GM21360 (cell line): ENCODE measurements at regions not wholly inside any gene's neighbourhood (a gene's known extent, or its start where the extent isn't known, plus 50 kb on each side); places are given as distances from the start of the nearest gene placed in this dataset.
"Not testable (repeated sequence)": the region's sequence is repeated elsewhere in the genome, so short reads cannot be mapped to it uniquely, and the experiment has no call there.

Experiments
- ATAC-seq: cut with Tn5 transposase; IDR thresholded peaks from one replicate; pipeline ENCODE4 v1.9.1; 2021; ENCODE audit warnings: mild to moderate bottlenecking, moderate library complexity; ENCODE audit not compliant: unreplicated experiment

GRCh38 chr18:67144329-67144728 lies 372.2 kb downstream of the DSEL start:
- ATAC-seq, result no peak

DNA sequence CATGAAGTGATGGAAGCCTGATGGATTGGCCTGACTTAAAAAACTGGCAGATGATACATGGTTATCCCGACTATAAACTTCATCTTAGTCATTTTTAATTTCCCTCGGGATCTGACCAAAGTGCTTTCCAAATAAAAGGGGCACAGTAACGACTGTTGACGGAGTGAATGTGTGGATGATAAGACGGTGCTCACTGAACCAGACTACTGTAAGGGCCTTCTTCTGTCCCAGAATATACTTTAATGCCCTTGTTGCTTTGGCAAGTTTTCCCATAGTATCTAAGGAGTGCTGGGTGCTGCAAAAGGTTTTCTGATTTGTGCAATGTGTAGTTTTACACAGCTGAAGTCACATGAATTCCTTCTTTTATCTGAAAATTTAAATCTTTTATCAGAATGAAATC lies 373.5 kb downstream of the DSEL start:
- no peak for ATAC-seq

DNA sequence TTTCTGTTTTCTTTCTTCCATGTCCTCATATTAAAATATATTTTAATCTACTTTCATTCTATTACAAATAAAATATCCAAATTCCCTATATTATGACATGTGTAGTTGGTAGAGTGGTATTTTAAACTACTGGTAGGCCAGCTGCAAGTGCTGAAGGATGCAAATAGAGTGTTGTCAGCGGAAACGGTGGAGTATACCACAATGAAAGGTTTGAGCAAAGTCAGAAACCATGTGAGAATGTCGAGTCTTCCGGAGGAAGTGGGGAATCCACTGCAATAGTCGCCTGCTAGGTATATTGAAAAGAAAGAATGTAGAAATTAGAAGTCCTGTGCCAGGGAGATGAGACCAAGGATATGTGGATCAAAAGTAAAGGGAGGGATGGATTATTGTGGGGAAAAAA lies 373.9 kb downstream of the DSEL start:
- no peak for ATAC-seq

DNA sequence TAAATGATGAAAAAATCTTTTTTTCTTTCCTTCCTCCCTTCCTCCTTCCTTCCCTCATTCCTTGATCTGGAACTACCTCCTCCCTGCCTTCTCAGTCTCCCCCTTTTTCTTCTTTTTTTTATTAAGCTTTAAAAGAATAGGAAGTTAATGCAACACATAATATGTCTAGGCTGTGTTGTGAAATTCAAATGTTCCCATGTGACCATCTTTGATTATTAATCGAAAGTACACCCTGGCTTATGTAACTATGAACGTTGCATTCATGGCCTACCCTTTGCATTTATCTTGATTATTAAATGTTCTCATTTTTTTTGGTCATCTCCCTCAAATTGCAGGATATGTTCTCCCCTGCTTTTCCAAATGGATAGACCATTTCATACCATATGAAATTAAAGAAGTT lies 376.0 kb downstream of the DSEL start:
- no peak for ATAC-seq

DNA sequence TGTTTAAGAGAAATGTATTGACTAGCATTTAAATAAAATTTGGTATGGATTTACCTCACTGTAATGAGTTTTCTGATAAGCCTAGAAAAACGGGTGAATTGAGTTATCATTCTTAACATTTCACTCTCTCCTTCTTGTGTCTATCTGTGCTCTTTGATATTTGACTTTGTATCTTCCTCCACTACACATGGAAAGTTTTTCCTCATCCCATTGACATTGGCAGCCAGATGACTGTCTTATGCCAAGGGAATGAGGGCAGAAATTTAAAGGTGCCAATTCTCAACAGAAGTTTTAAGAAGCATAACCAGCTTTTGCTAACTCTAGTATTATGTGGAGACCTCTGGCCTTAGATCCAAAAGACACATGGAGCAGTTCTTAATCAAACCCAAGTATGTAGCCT lies 376.6 kb downstream of the DSEL start:
- ATAC-seq, result no peak

- no peak for ATAC-seq
Observed at GRCh38 chr18:67135981-67136380, 380.5 kb downstream of the DSEL start.

- ATAC-seq, result no peak
Observed at GRCh38 chr18:67134911-67135310, 381.6 kb downstream of the DSEL start.

DNA sequence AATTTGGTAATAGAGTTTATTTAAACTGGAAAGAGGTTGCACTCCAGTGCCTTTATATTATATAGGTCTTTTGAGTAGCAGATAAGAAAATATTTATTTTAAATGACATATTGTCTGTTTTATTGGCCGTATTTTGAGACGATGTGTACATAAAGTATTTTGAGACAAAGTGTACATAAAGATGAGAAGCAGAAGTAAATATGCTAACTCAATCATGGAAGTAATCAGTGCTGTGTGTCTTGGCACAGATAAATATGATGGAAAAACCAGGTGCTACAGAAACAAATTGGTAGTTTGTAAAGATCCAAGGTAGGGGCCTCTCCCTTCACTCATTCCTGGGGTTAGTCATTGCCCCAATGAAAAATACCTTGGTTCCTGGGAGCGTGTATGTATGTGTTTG lies 382.9 kb downstream of the DSEL start:
- no peak for ATAC-seq

- no peak for ATAC-seq
Observed at GRCh38 chr18:67132919-67133318, 383.6 kb downstream of the DSEL start.

- ATAC-seq, result no peak
Observed at GRCh38 chr18:67131498-67131897, 385.0 kb downstream of the DSEL start.

GRCh38 chr18:67126751-67127150 lies 389.8 kb downstream of the DSEL start:
- not testable (repeated sequence) for ATAC-seq

GRCh38 chr18:67123901-67124300 lies 392.6 kb downstream of the DSEL start:
- ATAC-seq, result no peak

- ATAC-seq, result no peak
Observed at GRCh38 chr18:67117804-67118203, 398.7 kb downstream of the DSEL start.

GRCh38 chr18:67109535-67109934 lies 407.0 kb downstream of the DSEL start:
- ATAC-seq, result no peak

GRCh38 chr18:67108894-67109293 lies 407.6 kb downstream of the DSEL start:
- no peak for ATAC-seq

- peak; percentile 91 for ATAC-seq
Observed at GRCh38 chr18:67104700-67105284, 411.7 kb downstream of the DSEL start.

DNA sequence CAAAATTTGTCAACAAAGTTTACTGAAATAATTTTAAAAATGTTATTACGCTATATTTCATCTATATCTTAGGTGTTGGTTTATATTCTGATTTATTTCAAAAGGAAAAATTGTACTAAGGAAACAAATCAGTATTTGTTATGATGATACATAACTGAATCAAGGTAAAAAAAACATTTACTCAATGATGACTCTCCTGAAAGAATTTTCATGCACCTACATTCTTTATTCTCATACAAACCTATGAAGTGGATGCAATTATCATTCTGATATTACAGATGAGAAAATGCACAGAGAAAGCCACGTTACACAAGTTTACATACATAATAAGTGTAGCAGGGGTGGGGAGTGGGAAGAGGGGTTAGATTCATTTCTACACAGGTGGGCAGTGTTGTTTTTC lies 422.4 kb downstream of the DSEL start:
- ATAC-seq, result no peak

DNA sequence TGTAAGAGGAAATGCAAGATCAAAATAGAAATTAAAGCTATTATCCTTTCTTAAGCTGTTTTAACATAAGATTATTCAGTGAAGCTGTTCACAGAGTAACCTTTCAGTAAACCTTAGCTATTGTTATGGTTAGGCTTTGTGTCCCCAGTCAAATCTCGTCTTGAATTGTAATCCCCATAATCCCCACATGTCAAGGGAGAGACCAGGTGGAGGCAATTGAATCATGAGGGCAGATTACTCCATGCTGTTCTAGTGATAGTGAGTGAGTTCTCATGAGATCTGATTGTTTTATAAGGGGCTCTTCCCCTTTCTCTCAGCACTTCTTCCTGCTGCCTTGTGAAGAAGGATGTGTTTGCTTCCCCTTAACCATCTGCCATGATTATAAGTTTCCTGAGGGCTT lies 424.4 kb downstream of the DSEL start:
- no peak for ATAC-seq

GRCh38 chr18:67081482-67082211 lies 434.9 kb downstream of the DSEL start:
- no peak for ATAC-seq

- no peak for ATAC-seq
Observed at GRCh38 chr18:67080601-67081000, 435.9 kb downstream of the DSEL start.

DNA sequence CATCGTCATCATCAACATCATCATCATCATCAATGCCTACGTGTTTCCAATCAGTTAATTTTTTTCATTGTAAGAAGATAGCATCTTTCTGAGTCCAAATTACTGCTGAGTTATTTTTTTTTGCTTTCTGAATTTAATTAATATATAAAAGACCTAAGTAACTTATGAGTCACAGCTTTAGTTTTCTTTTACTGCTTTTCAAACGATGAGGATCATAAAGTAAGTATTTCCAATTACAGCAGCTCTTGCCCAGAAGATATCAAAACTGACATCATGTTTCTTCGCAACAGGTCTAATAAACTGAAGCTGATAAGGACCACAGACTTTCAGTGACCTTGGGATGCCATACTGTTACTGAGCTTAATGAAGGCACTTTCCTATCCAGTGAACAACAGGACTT lies 442.2 kb downstream of the DSEL start:
- ATAC-seq, result no peak

DNA sequence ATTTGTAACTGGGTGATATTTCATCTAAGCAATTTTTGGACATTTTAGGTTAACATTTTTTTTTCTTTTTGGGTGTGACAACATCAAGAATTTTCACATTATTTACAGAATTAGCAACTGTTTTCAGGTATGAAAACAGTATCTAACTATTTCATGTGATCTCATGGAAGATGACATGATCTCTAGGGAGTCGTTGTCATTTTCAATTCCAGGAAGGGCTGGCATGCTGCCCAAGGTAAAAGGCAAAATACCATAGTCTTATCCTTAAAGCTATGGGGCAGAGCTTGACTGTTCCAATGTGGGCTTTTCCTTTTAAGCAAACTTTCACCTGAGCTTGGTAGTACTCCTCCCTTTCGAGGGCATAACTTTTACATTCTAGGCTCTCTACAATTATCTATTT lies 443.7 kb downstream of the DSEL start:
- ATAC-seq, result no peak

DNA sequence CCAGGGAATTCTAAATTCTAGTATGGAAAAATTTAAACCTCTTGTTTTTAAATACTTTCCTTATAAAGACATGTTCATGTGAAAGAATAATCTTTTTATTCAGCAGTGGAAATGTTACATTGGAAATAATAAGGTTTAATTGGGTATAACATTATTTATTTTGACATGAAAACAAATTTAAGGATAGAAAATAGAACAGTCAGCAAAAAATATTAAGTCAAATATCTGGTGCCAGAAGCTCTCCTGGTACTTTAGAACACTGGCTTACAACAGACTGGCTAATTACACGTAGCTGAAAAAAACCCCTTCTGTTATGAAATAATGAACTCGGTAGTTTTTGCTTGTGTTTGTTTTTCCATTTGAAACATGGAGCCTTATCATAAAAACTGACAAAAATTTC lies 447.9 kb downstream of the DSEL start:
- no peak for ATAC-seq
